OCI-LY7 (cell line): ENCODE measurements at regions not wholly inside any gene's neighbourhood (a gene's known extent, or its start where the extent isn't known, plus 50 kb on each side); places are given as distances from the start of the nearest gene placed in this dataset.

ENCODE experiments used
- EZH2phosphoT487 ChIP-seq: fragments of 200-600 bp; sonication (generic); IDR thresholded peaks from 2 replicates; pipeline ENCODE4 v1.6.1; 2018; ENCODE audit warnings: low read depth, borderline replicate concordance, mild to moderate bottlenecking, mixed run types, antibody characterized with exemption, low read length, moderate library complexity, mixed read lengths
- TF ChIP-seq, protein P1 (sequence below): fragments of 200-600 bp; sonication (generic); conservative IDR thresholded peaks from 2 replicates; pipeline ENCODE4 v1.5.1; 2014; ENCODE audit warnings: mild to moderate bottlenecking, antibody characterized with exemption, low read length, moderate library complexity, mixed read lengths

DNA sequence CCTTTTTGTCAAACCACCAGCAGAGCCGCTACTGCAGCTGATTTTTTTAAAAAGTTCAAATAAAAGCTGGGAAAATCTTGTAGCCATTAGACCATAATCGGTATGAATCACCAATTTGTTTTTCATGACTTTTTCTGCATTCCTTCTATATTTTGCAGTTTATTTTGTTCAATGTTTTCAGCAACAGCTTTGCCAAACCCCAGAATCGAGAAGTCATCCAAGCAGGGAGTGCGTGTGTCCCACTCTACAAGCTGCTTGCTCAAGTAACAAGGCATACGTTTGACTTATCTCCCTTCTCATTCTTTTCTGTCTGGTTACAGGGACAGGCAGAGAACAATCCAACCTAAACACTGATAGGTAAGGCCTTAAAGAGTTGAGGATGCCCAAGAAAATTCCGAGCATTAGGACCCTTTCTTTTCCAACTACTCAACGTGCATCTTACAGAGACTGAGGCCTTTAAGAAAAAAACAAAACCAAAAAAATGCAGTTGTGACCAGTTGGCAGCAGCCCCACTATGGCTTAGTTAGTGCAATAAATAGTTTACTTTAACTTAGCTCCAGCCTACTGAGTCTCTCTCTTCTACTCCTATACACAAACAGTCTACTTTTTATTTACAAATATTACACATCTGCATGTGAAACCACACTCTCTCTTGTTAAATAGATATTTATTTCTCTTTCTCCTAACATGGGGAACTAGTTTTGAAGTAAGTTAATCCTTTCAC, 134.7 kb upstream of the SLIT3 start:
- TF ChIP-seq, protein P1, sequence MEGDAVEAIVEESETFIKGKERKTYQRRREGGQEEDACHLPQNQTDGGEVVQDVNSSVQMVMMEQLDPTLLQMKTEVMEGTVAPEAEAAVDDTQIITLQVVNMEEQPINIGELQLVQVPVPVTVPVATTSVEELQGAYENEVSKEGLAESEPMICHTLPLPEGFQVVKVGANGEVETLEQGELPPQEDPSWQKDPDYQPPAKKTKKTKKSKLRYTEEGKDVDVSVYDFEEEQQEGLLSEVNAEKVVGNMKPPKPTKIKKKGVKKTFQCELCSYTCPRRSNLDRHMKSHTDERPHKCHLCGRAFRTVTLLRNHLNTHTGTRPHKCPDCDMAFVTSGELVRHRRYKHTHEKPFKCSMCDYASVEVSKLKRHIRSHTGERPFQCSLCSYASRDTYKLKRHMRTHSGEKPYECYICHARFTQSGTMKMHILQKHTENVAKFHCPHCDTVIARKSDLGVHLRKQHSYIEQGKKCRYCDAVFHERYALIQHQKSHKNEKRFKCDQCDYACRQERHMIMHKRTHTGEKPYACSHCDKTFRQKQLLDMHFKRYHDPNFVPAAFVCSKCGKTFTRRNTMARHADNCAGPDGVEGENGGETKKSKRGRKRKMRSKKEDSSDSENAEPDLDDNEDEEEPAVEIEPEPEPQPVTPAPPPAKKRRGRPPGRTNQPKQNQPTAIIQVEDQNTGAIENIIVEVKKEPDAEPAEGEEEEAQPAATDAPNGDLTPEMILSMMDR = no peak
- no peak for TF ChIP-seq EZH2phosphoT487
